HEK293 (cell line): ENCODE measurements at regions not wholly inside any gene's neighbourhood (a gene's known extent, or its start where the extent isn't known, plus 50 kb on each side); places are given as distances from the start of the nearest gene placed in this dataset.

Experiments used
- CTCF ChIP-seq: fragments of 450-650 bp; formaldehyde crosslinking; IDR thresholded peaks from 2 replicates; pipeline ENCODE4 v1.5.1; 2016; ENCODE audit warnings: missing biosample characterization, missing genetic modification characterization
- REST ChIP-seq: fragments of 450-650 bp; formaldehyde crosslinking; IDR thresholded peaks from 2 replicates; pipeline ENCODE4 v1.5.1; 2016; ENCODE audit warnings: missing biosample characterization, missing genetic modification characterization
- ZBTB17 ChIP-seq: fragments of 450-650 bp; formaldehyde crosslinking; IDR thresholded peaks from 2 replicates; pipeline ENCODE4 v1.5.1; 2016; ENCODE audit warnings: missing biosample characterization, missing genetic modification characterization
- ZBTB7A ChIP-seq: fragments of 450-650 bp; formaldehyde crosslinking; IDR thresholded peaks from 2 replicates; pipeline ENCODE4 v1.5.1; 2016; ENCODE audit warnings: low read depth, missing biosample characterization, missing genetic modification characterization
- ZNF23 ChIP-seq: fragments of 450-650 bp; formaldehyde crosslinking; IDR thresholded peaks from 2 replicates; pipeline ENCODE4 v1.5.1; 2016; ENCODE audit warnings: missing biosample characterization, missing genetic modification characterization, borderline replicate concordance
- ZNF350 ChIP-seq: fragments of 450-650 bp; formaldehyde crosslinking; IDR thresholded peaks from 2 replicates; pipeline ENCODE4 v1.5.0; 2017; ENCODE audit warnings: missing biosample characterization, mild to moderate bottlenecking, missing genetic modification characterization
- ZNF843 ChIP-seq: fragments of 450-650 bp; formaldehyde crosslinking; IDR thresholded peaks from 2 replicates; pipeline ENCODE4 v1.5.1; 2016; ENCODE audit warnings: missing biosample characterization, missing genetic modification characterization

GRCh38 chr21:21957490-21957889 lies 959.3 kb downstream of the NCAM2 start:
- TF ChIP-seq ZBTB7A (no peak), ZNF23 (no peak), ZBTB17 (tag by site-specific recombination) (no peak), CTCF (tag by site-specific recombination) (no peak), ZNF843 (no peak), ZNF350 (tag by site-specific recombination) (no peak), REST (tag by site-specific recombination) (no peak)
